ENCODE measurements at regions not wholly inside any gene's neighbourhood (a gene's known extent, or its start where the extent isn't known, plus 50 kb on each side); places are given as distances from the start of the nearest gene placed in this dataset.

- no peak for DNase-seq
Observed at GRCh38 chrX:120819126-120819525, 56.5 kb downstream of the CT47B1 start.

DNA sequence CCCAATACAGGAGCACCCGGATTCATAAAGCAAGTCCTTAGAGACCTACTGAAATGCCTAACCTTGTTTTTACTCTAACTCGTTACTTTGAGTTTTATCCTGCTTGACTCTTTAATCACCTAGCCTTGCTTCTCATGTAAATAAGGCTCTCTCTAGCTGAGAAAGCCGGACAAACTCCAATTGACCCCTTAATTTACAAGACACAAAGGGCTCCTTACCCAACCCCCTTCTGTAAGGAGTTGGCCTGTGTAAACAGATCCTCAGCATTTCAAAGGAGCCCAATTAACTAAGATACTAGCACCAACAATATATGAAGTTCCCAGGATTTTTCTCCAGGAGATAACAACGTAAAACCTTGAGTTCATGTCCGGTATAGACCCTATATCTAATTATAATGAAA is 61.7 kb downstream of the CT47B1 start:
- no peak for DNase-seq

- no peak for DNase-seq
Observed at GRCh38 chrX:120801426-120801825, 74.2 kb downstream of the CT47B1 start.

- DNase-seq, result no peak
Observed at GRCh38 chrX:120797188-120797851, 78.3 kb downstream of the CT47B1 start.

- no peak for DNase-seq
Observed at GRCh38 chrX:120795301-120795700, 80.4 kb downstream of the CT47B1 start.

DNA sequence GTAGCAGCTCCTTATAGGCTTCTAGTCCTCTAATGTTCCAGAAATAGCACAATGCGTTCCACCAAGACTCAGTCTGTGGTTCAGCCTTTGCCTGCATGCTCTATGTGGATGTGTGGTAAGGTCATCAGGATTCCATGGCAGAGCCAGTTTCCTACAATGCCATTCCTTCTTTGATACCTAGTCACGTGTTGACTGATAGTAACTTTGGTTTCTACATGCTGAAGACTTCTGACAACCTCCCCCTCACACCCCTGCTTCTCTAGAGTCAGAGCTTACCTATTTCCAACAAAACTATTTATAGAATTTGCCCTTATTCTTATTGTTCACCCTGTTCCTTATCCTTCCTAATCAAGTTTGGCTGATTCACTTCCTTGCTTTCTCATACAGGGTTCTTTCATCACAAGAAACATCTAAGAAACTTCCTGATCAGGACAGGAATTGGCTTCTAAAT is 81.1 kb downstream of the CT47B1 start:
- no peak for DNase-seq

DNA sequence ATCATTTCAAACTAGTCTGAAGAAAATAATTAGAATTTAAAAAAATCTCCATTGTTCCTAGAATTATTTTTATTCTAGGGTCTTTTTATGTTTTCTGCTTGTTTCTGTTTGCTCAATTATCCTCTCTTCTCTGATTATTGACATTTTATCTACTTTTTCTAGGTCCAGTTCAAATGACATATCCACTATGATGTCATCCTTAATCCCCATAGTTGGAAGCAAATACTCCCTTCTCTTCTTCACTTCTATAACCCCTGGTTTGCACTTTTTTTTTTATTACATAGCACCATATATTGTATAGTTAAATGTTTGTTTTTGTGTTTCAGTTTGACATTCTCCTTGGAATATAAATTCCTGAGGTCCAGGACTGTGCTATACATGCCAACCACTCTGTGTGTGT is 82.6 kb downstream of the CT47B1 start:
- no peak for DNase-seq

DNA sequence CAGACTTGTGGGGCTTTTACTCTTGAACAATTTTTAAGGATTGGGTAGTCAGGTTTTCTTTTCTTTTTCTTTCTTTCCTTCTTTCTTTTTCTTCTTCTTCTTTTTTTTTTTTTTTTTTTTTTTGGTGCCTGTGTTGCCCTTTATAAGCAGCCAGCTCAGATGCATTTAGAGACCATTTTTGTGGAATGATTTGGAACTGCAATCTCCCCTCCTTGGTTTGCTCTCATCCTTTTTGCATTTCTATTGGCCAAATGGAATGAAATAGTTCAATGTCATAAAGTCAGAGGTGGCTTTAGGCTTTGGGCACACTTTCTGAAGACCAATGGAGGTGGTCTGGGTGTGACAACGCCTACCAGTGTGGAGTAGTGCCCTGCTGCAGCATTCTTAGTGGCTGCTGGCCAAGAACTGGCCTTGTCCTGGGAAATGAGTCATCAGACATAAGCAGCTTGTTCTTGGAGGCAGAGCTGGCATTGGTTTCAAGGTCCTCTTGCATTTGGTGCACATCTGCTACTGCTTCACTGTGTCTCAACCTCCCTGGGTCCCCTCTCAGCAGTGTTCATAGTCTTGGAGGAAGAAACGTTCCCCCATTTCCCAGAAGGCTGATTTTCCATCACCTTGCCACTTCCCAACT is 84.5 kb downstream of the CT47B1 start:
- DNase-seq, result no peak

GRCh38 chrX:120790552-120790951 is 85.1 kb downstream of the CT47B1 start:
- DNase-seq, result no peak

GRCh38 chrX:120790118-120790517 is 85.5 kb downstream of the CT47B1 start:
- peak; percentile 26 for DNase-seq

- DNase-seq, result no peak
Observed at GRCh38 chrX:120781403-120781802, 94.3 kb downstream of the CT47B1 start.

DNA sequence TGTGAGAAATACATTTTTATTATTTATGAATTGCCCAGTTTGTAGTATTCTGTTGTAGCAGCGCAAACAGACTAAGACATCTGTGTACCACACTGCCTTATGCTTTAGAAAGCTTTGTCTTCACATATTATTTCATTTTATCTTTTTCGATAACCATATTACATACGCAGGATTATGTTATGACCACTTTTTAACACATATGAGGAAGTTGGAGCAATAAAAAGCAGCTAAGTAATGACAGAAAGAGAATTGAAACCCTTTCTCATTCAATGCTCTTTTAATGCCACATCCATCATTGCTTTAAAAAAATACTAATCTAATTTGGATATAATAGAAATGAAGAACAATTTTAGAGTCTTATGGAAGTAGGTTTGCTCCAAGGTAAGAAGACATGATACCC is 99.7 kb downstream of the CT47B1 start:
- DNase-seq, result no peak

DNA sequence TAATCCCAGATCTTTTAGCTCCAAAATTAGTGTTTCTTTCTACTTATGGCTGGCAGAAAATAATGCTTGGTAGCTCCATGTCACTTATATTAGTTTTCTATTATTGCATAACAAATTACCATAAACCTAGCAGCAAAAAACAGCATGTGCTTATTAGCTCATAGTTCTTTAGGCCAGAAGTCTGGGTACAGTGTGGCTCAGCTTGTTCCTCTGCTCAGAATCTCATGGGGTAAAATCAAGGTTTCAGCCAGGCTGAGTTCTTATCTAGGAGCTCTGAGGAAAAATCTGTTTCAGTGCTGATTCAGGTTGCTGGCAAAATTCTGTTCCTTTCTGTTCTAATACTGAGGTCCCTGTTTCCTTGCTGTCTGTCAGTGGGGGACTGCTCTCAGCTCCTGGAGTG is 101.1 kb downstream of the CT47B1 start:
- DNase-seq, result no peak

DNA sequence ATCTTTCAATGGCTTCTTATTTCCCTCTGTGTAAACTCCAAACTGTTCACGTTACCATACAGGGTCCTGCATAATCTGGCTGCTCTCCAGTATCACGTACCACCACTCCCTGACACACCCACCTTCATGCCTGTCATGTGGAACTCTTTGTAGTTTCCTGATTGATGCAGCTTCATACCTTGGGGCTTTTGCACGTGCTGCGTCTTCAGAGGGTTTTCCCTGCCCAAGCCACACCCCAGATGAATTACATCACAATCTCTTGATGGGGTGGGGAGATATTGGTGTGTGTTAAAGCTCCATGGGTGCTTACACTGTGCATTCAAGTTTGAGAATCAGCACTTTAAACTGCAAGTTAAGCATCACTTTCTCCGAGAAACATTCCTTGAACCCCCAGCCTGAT is 101.9 kb downstream of the CT47B1 start:
- DNase-seq, result no peak

GRCh38 chrX:120769576-120770341 is 105.9 kb downstream of the CT47B1 start:
- DNase-seq, result peak; percentile 28

DNA sequence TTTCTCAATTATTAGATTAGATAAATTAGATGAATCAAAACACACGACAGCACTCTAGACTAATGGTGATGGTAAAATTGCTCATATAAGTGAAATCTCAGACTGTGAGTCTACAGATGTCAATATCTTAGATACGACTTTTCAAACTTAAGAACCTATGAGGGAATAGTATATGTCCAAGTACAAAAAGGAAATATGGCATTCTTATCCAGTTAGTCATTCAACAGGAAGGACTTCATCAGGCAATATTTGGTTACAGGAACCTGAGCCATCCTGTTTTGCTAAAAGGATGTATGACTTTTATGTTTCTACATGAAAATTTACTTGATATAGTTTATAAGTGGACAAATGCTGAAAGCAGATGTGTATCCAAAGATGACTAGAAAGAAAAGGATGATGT is 107.0 kb downstream of the CT47B1 start:
- no peak for DNase-seq

DNA sequence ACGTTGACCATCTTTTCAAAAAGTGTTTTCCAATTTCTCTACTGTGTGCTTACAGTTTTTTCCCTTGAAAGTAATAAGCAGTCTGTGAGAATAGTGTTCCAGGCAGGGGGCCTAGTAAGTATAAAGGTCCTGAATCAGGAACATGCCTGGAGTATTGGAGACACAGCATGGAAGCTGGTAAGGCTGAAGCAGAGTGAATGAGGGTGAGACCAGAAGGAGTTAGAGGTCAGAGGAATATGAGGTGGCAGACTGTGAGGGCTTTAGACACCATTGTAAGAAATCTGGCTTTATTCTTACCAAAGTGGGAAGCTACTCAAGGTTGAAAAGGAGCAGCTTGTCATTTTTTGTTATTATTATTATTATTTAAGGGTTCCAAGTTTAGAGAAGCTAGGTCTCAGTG is 107.4 kb downstream of the CT47B1 start:
- no peak for DNase-seq

DNA sequence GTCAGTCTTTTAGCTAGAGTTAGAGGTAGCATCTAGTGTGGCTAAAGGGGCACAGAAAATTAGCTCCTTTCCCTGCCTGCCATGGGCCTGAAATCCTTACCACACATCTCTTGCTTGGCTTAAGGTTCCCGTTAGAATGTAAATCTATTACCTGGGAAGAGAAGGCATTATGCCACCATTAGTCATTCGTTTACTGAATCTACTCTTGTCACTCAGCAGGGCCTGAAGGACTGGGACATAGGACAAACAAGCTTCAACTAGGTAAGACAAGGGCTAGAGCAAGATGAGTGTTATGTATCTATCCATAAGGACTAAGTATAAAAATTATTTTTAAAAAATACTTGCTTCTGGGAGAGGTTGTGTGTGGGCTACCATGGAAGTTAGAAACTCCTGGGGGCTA is 112.4 kb downstream of the CT47B1 start:
- DNase-seq, result no peak

DNA sequence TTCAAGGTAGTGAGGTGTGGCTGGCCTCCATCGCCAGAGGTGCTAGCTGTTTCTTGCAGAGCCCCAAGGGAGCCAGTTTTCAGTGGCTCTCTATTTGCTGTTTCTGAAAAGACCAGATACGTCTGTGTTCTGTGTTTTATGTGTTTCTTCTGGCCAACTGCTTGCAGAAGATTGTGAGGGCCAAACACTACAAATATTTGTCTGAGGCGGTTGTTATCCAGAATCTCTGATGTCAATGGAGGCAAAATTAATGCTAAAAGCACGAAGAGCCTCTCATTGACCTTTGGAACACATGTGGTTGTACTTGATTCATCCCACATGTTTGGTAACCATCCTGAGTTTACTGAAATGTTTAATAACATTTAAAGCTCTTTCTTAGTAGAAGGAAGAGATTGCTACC is 113.9 kb downstream of the CT47B1 start:
- no peak for DNase-seq

DNA sequence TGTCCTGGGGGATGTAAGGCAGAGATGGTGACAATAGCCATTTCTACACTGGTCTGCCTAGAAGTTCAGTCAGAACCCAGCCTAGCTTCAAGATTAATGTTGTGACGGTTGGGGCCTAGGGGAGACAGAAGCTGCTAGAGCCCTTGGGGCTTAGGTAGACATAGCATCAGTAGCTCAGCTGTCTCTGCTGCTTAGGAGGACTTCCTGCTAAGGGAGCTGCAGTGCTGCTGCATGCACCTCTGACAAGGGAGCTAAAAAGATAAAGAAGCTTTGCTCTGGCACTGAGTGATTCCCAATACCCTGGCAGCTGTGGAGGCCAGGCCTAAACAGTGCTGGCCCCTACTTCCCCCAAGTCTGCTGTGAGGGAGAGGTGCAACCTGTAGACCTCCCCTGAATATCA is 116.0 kb downstream of the CT47B1 start:
- no peak for DNase-seq

GRCh38 chrX:120755066-120755846 is 120.4 kb downstream of the CT47B1 start:
- no peak for DNase-seq

DNA sequence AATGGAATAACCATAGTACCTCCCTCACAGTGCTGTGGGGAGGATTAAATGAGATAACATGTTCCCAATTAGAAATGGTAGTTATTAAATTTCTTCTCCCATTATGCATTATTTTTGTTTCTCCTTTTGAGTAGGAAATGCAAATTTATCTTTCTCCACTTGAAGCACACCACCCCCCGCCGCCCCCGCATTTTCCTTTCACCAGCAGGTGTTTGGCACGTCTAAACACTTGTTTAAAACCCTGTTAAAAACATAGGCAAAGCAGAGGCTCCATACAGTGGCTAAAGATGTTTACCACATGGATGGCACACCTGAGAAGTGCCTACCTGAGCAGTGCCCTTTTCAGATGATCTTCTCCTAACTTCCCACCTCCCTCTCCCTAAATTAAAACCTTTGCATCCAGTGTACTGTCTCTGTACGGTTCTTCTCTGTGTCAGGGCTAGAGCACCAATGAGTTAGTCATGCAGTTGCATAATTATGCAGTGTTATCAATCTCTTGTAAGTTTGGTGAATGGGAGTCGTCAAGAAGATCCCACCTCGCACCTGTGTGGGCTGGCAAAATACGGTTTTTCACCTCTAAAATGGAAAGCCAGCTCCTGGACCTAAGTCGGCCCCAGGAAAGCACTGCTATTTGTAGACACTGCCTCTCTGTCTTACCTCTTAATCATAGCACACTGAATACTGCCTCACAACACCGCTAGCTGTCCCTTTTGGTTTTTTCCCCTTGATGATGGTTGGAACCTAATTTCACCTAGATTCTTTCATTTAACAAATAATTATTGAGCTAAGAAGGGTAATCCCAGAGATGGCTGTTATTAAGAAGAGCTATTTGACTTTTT is 122.0 kb downstream of the CT47B1 start:
- no peak for DNase-seq
